Vagina (tissue), 2 donors: ENCODE measurements at regions not wholly inside any gene's neighbourhood (a gene's known extent, or its start where the extent isn't known, plus 50 kb on each side); places are given as distances from the start of the nearest gene placed in this dataset.

Source experiments
- DNase-seq, 2 donors: peaks; one replicate each; pipeline ENCODE4 v3.0.0-alpha.2; 2017; ENCODE audit errors: extremely low spot score in 2 of 2
- H3K27ac ChIP-seq: fragments of 200-600 bp; sonication (generic); one replicate; pipeline ENCODE4 v1.5.1; 2019
- H3K27me3 ChIP-seq: fragments of 200-600 bp; sonication (generic); one replicate; pipeline ENCODE4 v1.5.1; 2019
- H3K36me3 ChIP-seq, 2 donors: fragments of 200-600 bp; sonication (generic); one replicate each; pipeline ENCODE4 v1.5.1; 2017 to 2019
- H3K4me1 ChIP-seq: fragments of 200-600 bp; sonication (generic); one replicate; pipeline ENCODE4 v1.5.1; 2019
- H3K4me3 ChIP-seq, 2 donors: fragments of 200-600 bp; sonication (generic); 1 replicate in 1 of 2; 2 replicates in 1 of 2; pipeline ENCODE4 v1.5.1; 2016 to 2019
- H3K9me3 ChIP-seq: fragments of 200-600 bp; sonication (generic); one replicate; pipeline ENCODE4 v1.5.1; 2019
- CTCF ChIP-seq, 3 experiments: fragments of 450-650 bp in 2 of 3; fragments of 200-600 bp in 1 of 3; sonication (generic) in 1 of 3; IDR thresholded peaks; one replicate each; pipeline ENCODE4 v1.5.1; 2017 to 2019; ENCODE audit warnings: antibody characterized with exemption in 3 of 3, mild to moderate bottlenecking in 2 of 3, moderate library complexity in 2 of 3
- POLR2A ChIP-seq, 2 donors: fragments of 450-650 bp; IDR thresholded peaks; one replicate each; pipeline ENCODE4 v1.6.1; 2017; ENCODE audit warnings: antibody characterized with exemption in 2 of 2, mild to moderate bottlenecking in 2 of 2, moderate library complexity in 2 of 2
- POLR2AphosphoS5 ChIP-seq, 2 donors: sonication (generic); formaldehyde crosslinking; IDR thresholded peaks; one replicate each; pipeline ENCODE4 v1.9.0; 2017; ENCODE audit warnings: antibody characterized with exemption in 2 of 2, mild to moderate bottlenecking in 2 of 2, low read depth in 1 of 2; ENCODE audit not compliant: insufficient read depth in 1 of 2
- intact Hi-C: fragments of 100-400 bp; cut with DNase I; formaldehyde crosslinking; loops from one replicate; pipeline ENCODE4 v1.15.1; 2023

DNA sequence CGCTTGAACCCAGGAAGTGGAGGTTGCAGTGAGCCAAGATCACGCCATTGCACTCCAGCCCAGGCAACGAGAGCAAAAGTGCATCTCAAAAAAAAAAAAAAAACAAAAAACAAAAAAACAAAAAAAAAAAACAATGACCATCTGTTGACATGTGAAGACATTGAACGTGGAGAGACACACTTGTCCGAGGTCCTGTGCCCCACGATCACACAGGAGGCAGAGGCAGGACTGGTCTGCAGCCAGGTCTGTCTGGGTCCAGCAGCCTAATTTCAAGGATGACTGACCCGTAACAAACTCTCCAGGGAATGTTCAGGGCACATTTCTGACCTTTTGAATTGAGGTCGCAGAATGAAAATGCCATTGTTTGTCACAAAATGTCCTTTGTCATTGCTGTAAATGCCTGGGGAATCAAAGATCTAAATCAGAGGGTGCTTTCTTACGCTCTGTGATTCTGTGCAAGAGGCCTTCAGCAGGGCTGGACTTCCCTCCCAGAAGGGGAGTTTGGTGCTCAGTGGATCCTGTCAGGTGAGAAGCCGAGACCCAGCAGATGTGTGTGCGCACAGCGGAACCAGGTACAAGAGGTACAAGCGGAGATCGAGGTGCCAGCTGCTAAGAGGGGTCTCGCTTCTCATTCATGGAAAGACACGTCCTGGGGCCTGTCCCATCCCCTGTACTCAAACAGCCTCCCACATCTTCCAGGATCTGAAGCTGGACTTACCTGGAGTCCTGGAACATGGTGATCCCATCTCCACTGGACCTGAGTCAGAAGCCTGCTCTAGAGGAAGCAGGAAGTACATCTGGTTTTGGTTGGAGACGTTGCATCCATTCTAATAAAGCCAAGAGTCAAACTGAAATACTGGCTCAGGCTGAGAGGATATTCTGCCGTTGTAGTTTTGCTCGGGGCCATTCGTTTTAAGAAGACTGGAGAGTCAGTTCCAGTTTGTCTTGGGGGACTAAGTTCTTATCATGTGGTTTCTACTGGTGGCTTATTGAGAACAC is 95.8 kb downstream of the IRF8 start:
- Histone ChIP-seq H3K27ac (no peak overlapping the region), H3K36me3 (no peaks in the 10 kb centered on the region), H3K9me3 (no peaks in the 10 kb centered on the region), H3K27me3 (no peaks in the 10 kb centered on the region), H3K4me1 (peaks cover 9% of the 10 kb centered on the region), H3K4me3 (no peak overlapping the region)
- intact Hi-C loops = no loop called here
- no peak for DNase-seq
- TF ChIP-seq POLR2AphosphoS5 (IDR thresholded peaks at IDR 0.05; ENCODE audit: insufficient read depth in 1 of 2, low read depth in 1 of 2) (no peak), CTCF (IDR thresholded peaks at IDR 0.05) (no peak), POLR2A (IDR thresholded peaks at IDR 0.05) (no peak)

- TF ChIP-seq CTCF (IDR thresholded peaks at IDR 0.05) = no peak
- TF ChIP-seq POLR2AphosphoS5 (IDR thresholded peaks at IDR 0.05; ENCODE audit: insufficient read depth in 1 of 2, low read depth in 1 of 2) = no peak
- no peak for TF ChIP-seq POLR2A (IDR thresholded peaks at IDR 0.05)
- H3K4me1 ChIP-seq = peaks cover 9% of the 10 kb centered on the region
- no peaks in the 10 kb centered on the region for H3K36me3 ChIP-seq
- no peak for DNase-seq
- no peaks in the 10 kb centered on the region for H3K27me3 ChIP-seq
- H3K9me3 ChIP-seq = no peaks in the 10 kb centered on the region
- no peak overlapping the region for H3K4me3 ChIP-seq
- no peak overlapping the region for H3K27ac ChIP-seq
- intact Hi-C loops = no loop called here
Measured at GRCh38 chr16:85995541-85996423, 96.8 kb downstream of the IRF8 start.

DNA sequence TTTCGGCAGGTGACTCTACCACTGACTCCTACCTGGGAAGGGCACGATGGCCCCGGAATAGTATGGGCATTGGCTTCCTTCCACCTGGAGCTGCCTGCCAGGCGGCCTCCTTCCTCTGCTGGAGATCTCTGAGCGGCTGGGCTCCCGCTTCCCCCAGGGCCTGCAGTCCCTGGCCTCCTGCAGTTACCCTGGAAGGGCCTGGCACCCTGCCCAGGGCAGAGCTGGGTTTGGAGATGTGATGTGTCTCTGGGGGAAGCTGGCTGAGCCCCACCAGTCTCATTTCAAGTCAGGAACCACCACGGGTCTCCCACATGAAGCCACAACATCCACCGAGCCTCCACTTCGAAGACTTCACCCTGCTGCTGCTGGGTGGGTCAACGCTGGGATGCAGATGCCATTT is 97.9 kb downstream of the IRF8 start:
- no peak overlapping the region for H3K4me3 ChIP-seq
- H3K27me3 ChIP-seq = no peaks in the 10 kb centered on the region
- peaks cover 9% of the 10 kb centered on the region for H3K4me1 ChIP-seq
- H3K9me3 ChIP-seq = no peaks in the 10 kb centered on the region
- H3K27ac ChIP-seq = no peak overlapping the region
- intact Hi-C loops = no loop called here
- TF ChIP-seq POLR2A (IDR thresholded peaks at IDR 0.05) (no peak), POLR2AphosphoS5 (IDR thresholded peaks at IDR 0.05; ENCODE audit: insufficient read depth in 1 of 2, low read depth in 1 of 2) (no peak), CTCF (IDR thresholded peaks at IDR 0.05) (no peak)
- H3K36me3 ChIP-seq = no peaks in the 10 kb centered on the region
- no peak for DNase-seq

DNA sequence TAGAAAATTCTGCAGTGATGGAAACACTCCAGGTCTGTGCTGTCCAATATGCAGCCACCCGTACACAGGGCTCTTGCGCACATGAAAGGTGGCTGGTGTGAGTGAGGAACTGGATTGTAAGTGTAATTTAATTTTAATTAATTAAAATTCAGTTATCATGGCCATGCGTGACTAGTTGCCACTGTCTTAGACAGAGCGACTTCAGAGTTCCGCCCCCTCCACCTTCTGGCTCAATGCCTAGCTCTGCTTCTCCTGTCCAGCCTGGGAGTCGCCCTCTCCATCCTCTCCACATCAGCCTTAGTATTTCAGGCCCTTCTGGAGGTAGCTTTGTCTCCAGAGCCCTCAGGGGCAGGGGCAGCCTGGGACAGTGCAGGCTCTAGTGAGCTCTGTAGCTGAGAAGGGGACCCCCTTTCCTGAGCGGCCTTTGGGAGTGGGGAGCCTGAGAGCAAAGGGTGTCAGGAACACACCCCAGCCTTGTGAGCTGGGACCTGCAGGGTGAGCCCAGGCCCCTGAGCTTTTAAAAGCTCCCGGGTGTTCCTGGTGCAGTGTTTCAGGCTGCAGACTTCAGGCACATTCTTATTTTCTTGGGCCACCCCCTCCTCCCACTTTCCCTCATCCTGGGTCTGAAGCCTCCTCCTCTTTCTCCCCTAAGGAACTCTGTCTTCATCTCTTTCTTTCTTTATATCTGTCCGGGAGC is 99.4 kb downstream of the IRF8 start:
- H3K4me1 ChIP-seq = peaks cover 9% of the 10 kb centered on the region
- no peak for DNase-seq
- no peaks in the 10 kb centered on the region for H3K36me3 ChIP-seq
- H3K9me3 ChIP-seq = no peaks in the 10 kb centered on the region
- intact Hi-C loops = no loop called here
- H3K27me3 ChIP-seq = no peaks in the 10 kb centered on the region
- H3K4me3 ChIP-seq = no peak overlapping the region
- no peak for TF ChIP-seq POLR2A (IDR thresholded peaks at IDR 0.05)
- H3K27ac ChIP-seq = no peak overlapping the region
